ENCODE measurements at regions not wholly inside any gene's neighbourhood (a gene's known extent, or its start where the extent isn't known, plus 50 kb on each side); places are given as distances from the start of the nearest gene placed in this dataset.

DNA sequence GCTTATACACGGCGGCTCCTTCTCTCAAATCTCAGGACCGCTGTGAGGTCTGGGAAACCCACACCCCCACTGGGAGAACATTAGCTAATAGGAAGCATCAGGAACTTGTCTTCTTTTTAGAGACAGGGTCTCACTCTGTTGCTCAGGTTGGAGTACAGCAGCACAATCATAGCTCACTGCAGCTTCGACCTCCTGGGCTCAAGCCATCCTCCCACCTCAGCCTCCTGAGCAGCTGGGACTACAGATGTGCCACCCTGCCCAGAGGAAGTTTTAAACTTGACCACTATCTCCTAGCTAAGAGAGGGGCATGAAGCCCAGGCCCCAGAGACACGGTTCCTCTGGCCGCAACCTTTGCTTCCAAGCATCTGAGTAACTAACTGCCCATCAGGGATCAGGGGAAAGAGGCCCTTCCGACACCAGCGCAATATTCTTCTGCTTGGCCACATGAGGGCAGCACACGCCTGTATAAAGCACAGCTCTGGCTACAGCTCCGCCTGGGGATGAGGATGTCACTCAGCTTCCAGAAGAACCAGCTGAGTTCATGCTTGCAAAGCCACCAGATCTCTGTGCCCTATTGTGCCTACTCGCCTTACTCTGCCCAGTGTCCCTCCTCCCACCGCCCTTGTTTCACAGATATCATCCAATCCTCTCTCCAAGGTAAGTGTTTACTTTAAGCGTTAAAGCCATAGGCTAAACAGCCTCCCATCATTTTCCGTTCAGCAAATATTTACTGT, 57.6 kb upstream of the SLC6A11 start (continued):
- TF ChIP-seq, protein P1, sequence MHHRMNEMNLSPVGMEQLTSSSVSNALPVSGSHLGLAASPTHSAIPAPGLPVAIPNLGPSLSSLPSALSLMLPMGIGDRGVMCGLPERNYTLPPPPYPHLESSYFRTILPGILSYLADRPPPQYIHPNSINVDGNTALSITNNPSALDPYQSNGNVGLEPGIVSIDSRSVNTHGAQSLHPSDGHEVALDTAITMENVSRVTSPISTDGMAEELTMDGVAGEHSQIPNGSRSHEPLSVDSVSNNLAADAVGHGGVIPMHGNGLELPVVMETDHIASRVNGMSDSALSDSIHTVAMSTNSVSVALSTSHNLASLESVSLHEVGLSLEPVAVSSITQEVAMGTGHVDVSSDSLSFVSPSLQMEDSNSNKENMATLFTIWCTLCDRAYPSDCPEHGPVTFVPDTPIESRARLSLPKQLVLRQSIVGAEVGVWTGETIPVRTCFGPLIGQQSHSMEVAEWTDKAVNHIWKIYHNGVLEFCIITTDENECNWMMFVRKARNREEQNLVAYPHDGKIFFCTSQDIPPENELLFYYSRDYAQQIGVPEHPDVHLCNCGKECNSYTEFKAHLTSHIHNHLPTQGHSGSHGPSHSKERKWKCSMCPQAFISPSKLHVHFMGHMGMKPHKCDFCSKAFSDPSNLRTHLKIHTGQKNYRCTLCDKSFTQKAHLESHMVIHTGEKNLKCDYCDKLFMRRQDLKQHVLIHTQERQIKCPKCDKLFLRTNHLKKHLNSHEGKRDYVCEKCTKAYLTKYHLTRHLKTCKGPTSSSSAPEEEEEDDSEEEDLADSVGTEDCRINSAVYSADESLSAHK (CRISPR knock-in tag; IDR thresholded peaks at IDR 0.05; ENCODE audit: borderline replicate concordance) = no peak
- no peak for TF ChIP-seq ZNF292 (CRISPR knock-in tag; IDR thresholded peaks at IDR 0.05; ENCODE audit: borderline replicate concordance, low read depth)
- TF ChIP-seq, protein P2, sequence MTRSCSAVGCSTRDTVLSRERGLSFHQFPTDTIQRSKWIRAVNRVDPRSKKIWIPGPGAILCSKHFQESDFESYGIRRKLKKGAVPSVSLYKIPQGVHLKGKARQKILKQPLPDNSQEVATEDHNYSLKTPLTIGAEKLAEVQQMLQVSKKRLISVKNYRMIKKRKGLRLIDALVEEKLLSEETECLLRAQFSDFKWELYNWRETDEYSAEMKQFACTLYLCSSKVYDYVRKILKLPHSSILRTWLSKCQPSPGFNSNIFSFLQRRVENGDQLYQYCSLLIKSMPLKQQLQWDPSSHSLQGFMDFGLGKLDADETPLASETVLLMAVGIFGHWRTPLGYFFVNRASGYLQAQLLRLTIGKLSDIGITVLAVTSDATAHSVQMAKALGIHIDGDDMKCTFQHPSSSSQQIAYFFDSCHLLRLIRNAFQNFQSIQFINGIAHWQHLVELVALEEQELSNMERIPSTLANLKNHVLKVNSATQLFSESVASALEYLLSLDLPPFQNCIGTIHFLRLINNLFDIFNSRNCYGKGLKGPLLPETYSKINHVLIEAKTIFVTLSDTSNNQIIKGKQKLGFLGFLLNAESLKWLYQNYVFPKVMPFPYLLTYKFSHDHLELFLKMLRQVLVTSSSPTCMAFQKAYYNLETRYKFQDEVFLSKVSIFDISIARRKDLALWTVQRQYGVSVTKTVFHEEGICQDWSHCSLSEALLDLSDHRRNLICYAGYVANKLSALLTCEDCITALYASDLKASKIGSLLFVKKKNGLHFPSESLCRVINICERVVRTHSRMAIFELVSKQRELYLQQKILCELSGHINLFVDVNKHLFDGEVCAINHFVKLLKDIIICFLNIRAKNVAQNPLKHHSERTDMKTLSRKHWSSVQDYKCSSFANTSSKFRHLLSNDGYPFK (CRISPR knock-in tag; IDR thresholded peaks at IDR 0.05; ENCODE audit: borderline replicate concordance) = 0 out of 2 replicates have a peak, but pooled peaks have one; percentile 47
- peak; percentile 99 for TF ChIP-seq STAG1 (CRISPR knock-in tag; IDR thresholded peaks at IDR 0.05)
- TF ChIP-seq ELF4 (CRISPR knock-in tag; IDR thresholded peaks at IDR 0.05; ENCODE audit: borderline replicate concordance) = no peak
- TF ChIP-seq, protein P3, sequence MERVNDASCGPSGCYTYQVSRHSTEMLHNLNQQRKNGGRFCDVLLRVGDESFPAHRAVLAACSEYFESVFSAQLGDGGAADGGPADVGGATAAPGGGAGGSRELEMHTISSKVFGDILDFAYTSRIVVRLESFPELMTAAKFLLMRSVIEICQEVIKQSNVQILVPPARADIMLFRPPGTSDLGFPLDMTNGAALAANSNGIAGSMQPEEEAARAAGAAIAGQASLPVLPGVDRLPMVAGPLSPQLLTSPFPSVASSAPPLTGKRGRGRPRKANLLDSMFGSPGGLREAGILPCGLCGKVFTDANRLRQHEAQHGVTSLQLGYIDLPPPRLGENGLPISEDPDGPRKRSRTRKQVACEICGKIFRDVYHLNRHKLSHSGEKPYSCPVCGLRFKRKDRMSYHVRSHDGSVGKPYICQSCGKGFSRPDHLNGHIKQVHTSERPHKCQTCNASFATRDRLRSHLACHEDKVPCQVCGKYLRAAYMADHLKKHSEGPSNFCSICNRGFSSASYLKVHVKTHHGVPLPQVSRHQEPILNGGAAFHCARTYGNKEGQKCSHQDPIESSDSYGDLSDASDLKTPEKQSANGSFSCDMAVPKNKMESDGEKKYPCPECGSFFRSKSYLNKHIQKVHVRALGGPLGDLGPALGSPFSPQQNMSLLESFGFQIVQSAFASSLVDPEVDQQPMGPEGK (CRISPR knock-in tag; IDR thresholded peaks at IDR 0.05) = no peak
- TF ChIP-seq FOXC1 (CRISPR knock-in tag; IDR thresholded peaks at IDR 0.05; ENCODE audit: borderline replicate concordance) = no peak
- no peak for TF ChIP-seq ZNF44 (CRISPR knock-in tag; IDR thresholded peaks at IDR 0.05)
- TF ChIP-seq, protein P4, sequence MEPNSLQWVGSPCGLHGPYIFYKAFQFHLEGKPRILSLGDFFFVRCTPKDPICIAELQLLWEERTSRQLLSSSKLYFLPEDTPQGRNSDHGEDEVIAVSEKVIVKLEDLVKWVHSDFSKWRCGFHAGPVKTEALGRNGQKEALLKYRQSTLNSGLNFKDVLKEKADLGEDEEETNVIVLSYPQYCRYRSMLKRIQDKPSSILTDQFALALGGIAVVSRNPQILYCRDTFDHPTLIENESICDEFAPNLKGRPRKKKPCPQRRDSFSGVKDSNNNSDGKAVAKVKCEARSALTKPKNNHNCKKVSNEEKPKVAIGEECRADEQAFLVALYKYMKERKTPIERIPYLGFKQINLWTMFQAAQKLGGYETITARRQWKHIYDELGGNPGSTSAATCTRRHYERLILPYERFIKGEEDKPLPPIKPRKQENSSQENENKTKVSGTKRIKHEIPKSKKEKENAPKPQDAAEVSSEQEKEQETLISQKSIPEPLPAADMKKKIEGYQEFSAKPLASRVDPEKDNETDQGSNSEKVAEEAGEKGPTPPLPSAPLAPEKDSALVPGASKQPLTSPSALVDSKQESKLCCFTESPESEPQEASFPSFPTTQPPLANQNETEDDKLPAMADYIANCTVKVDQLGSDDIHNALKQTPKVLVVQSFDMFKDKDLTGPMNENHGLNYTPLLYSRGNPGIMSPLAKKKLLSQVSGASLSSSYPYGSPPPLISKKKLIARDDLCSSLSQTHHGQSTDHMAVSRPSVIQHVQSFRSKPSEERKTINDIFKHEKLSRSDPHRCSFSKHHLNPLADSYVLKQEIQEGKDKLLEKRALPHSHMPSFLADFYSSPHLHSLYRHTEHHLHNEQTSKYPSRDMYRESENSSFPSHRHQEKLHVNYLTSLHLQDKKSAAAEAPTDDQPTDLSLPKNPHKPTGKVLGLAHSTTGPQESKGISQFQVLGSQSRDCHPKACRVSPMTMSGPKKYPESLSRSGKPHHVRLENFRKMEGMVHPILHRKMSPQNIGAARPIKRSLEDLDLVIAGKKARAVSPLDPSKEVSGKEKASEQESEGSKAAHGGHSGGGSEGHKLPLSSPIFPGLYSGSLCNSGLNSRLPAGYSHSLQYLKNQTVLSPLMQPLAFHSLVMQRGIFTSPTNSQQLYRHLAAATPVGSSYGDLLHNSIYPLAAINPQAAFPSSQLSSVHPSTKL (CRISPR knock-in tag; IDR thresholded peaks at IDR 0.05) = peak; percentile 27; the same call in 1 of the 2 replicates
- no peak for TF ChIP-seq ZKSCAN8 (CRISPR knock-in tag; IDR thresholded peaks at IDR 0.05; ENCODE audit: borderline replicate concordance)
- TF ChIP-seq KLF16 (CRISPR knock-in tag; IDR thresholded peaks at IDR 0.05) = no peak
- TF ChIP-seq MXI1 (IDR thresholded peaks at IDR 0.05; ENCODE audit: borderline replicate concordance, low read depth, low read length) = peak; percentile 51; the same call in 1 of the 3 replicates
- TF ChIP-seq NCOA2 (CRISPR knock-in tag; IDR thresholded peaks at IDR 0.05) = no peak

All from HepG2 (cell line).